WTC11 (cell line): ENCODE measurements at regions not wholly inside any gene's neighbourhood (a gene's known extent, or its start where the extent isn't known, plus 50 kb on each side); places are given as distances from the start of the nearest gene placed in this dataset.

Experiments used
- ATAC-seq: fragments of 200-7000 bp; cut with Tn5 transposase; 2 replicates; pipeline ENCODE4 v1.10.0; 2021; ENCODE audit warnings: mild to moderate bottlenecking, moderate library complexity
- CTCF ChIA-PET: fragments of 300-600 bp; sonication (Branson Sonifier 250); formaldehyde crosslinking; loops from one replicate; lab custom pipeline; 2021; ENCODE audit warnings: antibody characterized with exemption; lab: Charles Lee
- POLR2A ChIA-PET: fragments of 350-600 bp; sonication (Branson Sonifier 250); formaldehyde crosslinking; loops from one replicate; lab custom pipeline; 2021; ENCODE audit warnings: antibody characterized with exemption; lab: Charles Lee
- DNase-seq: peaks from one replicate; pipeline ENCODE4 v3.0.0; 2021; ENCODE audit warnings: low spot score
- H3K27ac Mint-ChIP-seq: 2 replicates; pipeline ENCODE4 v1.8.0; 2021; ENCODE audit warnings: mixed read lengths
- H3K27me3 Mint-ChIP-seq: 2 replicates; pipeline ENCODE4 v1.8.0; 2021; ENCODE audit warnings: low read depth, mild to moderate bottlenecking, moderate library complexity, mixed read lengths
- H3K36me3 Mint-ChIP-seq: 2 replicates; pipeline ENCODE4 v1.8.0; 2021; ENCODE audit warnings: mixed read lengths
- H3K4me1 Mint-ChIP-seq: 2 replicates; pipeline ENCODE4 v1.8.0; 2022; ENCODE audit warnings: mixed read lengths
- H3K4me3 Mint-ChIP-seq: 2 replicates; pipeline ENCODE4 v1.8.0; 2021; ENCODE audit warnings: mild to moderate bottlenecking, moderate library complexity, mixed read lengths
- H3K9me3 Mint-ChIP-seq: 2 replicates; pipeline ENCODE4 v1.8.0; 2021; ENCODE audit warnings: mixed read lengths
- AR ChIP-seq: fragments of 250-450 bp; sonication (Bioruptor Pico); IDR thresholded peaks from 2 replicates; pipeline ENCODE4 v1.9.0; 2021; ENCODE audit warnings: mild to moderate bottlenecking
- ATF1 ChIP-seq: sonication (generic); formaldehyde crosslinking; IDR thresholded peaks from 2 replicates; pipeline ENCODE4 v1.8.1; 2023; ENCODE audit warnings: mild to moderate bottlenecking, moderate library complexity, missing genetic modification reagents
- CREM ChIP-seq: sonication (generic); formaldehyde crosslinking; IDR thresholded peaks from 2 replicates; pipeline ENCODE4 v1.8.1; 2022; ENCODE audit warnings: mild to moderate bottlenecking, missing genetic modification reagents, moderate library complexity
- EMX1 ChIP-seq: fragments of 250-450 bp; sonication (Bioruptor Pico); IDR thresholded peaks from 2 replicates; pipeline ENCODE4 v1.8.0; 2021; ENCODE audit warnings: mild to moderate bottlenecking
- ETV6 ChIP-seq: sonication (generic); formaldehyde crosslinking; IDR thresholded peaks from 2 replicates; pipeline ENCODE4 v1.8.1; 2022; ENCODE audit warnings: mild to moderate bottlenecking, missing genetic modification reagents
- NFYB ChIP-seq: sonication (generic); formaldehyde crosslinking; conservative IDR thresholded peaks from 2 replicates; pipeline ENCODE4 v1.8.0; 2022; ENCODE audit warnings: low read depth, missing genetic modification reagents
- TEAD4 ChIP-seq: sonication (generic); formaldehyde crosslinking; IDR thresholded peaks from 2 replicates; pipeline ENCODE4 v1.8.0; 2022; ENCODE audit warnings: mild to moderate bottlenecking, missing genetic modification reagents
- TP53 ChIP-seq: sonication (generic); formaldehyde crosslinking; IDR thresholded peaks from 2 replicates; pipeline ENCODE4 v1.8.1; 2023; ENCODE audit warnings: mild to moderate bottlenecking, missing genetic modification reagents
- ZBTB21 ChIP-seq: sonication (generic); formaldehyde crosslinking; IDR thresholded peaks from 2 replicates; pipeline ENCODE4 v1.8.1; 2023; ENCODE audit warnings: mild to moderate bottlenecking, missing genetic modification reagents, borderline replicate concordance
- ZNF232 ChIP-seq: sonication (generic); formaldehyde crosslinking; IDR thresholded peaks from 2 replicates; pipeline ENCODE4 v1.8.0; 2022; ENCODE audit warnings: mild to moderate bottlenecking, missing genetic modification reagents
- ZNF263 ChIP-seq: sonication (generic); formaldehyde crosslinking; IDR thresholded peaks from 2 replicates; pipeline ENCODE4 v1.8.1; 2022; ENCODE audit warnings: low read depth, mild to moderate bottlenecking, moderate library complexity, missing genetic modification reagents
- ZNF317 ChIP-seq: sonication (generic); formaldehyde crosslinking; IDR thresholded peaks from 2 replicates; pipeline ENCODE4 v1.8.1; 2023; ENCODE audit warnings: low read depth, mild to moderate bottlenecking, moderate library complexity, missing genetic modification reagents, borderline replicate concordance
- ZNF396 ChIP-seq: fragments of 250-450 bp; sonication (Bioruptor Pico); IDR thresholded peaks from 2 replicates; pipeline ENCODE4 v1.8.0; 2021; ENCODE audit warnings: mild to moderate bottlenecking, moderate library complexity, borderline replicate concordance
- ZNF532 ChIP-seq: fragments of 250-450 bp; sonication (Bioruptor Pico); IDR thresholded peaks from 2 replicates; pipeline ENCODE4 v1.9.0; 2021; ENCODE audit warnings: mild to moderate bottlenecking, borderline replicate concordance
- TF ChIP-seq, protein P1 (sequence below): sonication (generic); formaldehyde crosslinking; IDR thresholded peaks from 2 replicates; pipeline ENCODE4 v1.8.0; 2023; ENCODE audit warnings: missing genetic modification reagents, mild to moderate bottlenecking, borderline replicate concordance

DNA sequence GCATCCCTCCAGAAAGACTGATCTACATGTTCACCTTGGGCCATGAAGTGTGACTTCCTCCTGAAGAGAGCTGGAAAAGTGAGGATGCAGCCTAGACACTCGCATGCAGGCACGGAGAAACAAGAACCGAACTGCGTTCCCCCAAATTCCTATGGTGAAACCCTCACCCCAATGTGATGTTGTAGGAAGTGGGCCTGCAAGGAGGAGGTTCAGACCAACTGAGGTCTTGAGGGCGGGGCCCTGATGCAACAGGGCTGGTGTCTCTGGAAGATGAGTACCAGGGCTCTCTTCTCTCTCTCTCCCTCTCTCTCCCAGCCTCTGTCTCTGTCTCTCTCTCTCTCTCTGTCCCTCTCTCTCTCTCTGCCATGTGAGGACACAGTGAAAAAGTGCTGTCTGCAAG is 501.1 kb downstream of the BRD1 start:
- ChIA-PET CTCF (interaction anchor here (2.2 kb wide), 1 partner anchor 21 kb away, joined by 6 read pairs; no protein-coding TSS in a partner anchor), POLR2A (no interaction called here)
- Mint-ChIP-seq H3K4me3 (no peak overlapping the region), H3K9me3 (peaks cover 8% of the 10 kb centered on the region; the same call in 1 of the 2 replicates), H3K27ac (no peak overlapping the region), H3K4me1 (no peaks in the 10 kb centered on the region), H3K27me3 (no peaks in the 10 kb centered on the region), H3K36me3 (no peaks in the 10 kb centered on the region)
- DNase-seq, result no peak
- no peak for TF ChIP-seq TEAD4 (CRISPR knock-in tag)
- no peak for TF ChIP-seq EMX1 (CRISPR knock-in tag)
- TF ChIP-seq ZNF232 (CRISPR knock-in tag), result no peak
- TF ChIP-seq ZNF396 (CRISPR knock-in tag), result no peak
- no peak for TF ChIP-seq ETV6 (CRISPR knock-in tag)
- no peak for TF ChIP-seq ZNF317 (CRISPR knock-in tag)
- no peak for TF ChIP-seq ZNF532 (CRISPR knock-in tag)
- TF ChIP-seq CREM, result no peak
- ATAC-seq, result no peak

- DNase-seq, result no peak
- POLR2A ChIA-PET, result no interaction called here
- no peaks in the 10 kb centered on the region for H3K4me1 Mint-ChIP-seq
- no peaks in the 10 kb centered on the region for H3K27me3 Mint-ChIP-seq
- H3K9me3 Mint-ChIP-seq, result peaks cover 8% of the 10 kb centered on the region; the same call in 1 of the 2 replicates
- H3K27ac Mint-ChIP-seq, result no peak overlapping the region
- no peaks in the 10 kb centered on the region for H3K36me3 Mint-ChIP-seq
- CTCF ChIA-PET, result interaction anchor here (2.2 kb wide), 1 partner anchor 20 kb away, joined by 6 read pairs; no protein-coding TSS in a partner anchor
- TF ChIP-seq ZNF232 (CRISPR knock-in tag) (no peak), ZBTB21 (no peak), AR (CRISPR knock-in tag) (no peak), ZNF263 (CRISPR knock-in tag) (no peak), NFYB (no peak), TP53 (no peak), ATF1 (CRISPR knock-in tag) (no peak), ZNF317 (CRISPR knock-in tag) (no peak)
- TF ChIP-seq, protein P1, sequence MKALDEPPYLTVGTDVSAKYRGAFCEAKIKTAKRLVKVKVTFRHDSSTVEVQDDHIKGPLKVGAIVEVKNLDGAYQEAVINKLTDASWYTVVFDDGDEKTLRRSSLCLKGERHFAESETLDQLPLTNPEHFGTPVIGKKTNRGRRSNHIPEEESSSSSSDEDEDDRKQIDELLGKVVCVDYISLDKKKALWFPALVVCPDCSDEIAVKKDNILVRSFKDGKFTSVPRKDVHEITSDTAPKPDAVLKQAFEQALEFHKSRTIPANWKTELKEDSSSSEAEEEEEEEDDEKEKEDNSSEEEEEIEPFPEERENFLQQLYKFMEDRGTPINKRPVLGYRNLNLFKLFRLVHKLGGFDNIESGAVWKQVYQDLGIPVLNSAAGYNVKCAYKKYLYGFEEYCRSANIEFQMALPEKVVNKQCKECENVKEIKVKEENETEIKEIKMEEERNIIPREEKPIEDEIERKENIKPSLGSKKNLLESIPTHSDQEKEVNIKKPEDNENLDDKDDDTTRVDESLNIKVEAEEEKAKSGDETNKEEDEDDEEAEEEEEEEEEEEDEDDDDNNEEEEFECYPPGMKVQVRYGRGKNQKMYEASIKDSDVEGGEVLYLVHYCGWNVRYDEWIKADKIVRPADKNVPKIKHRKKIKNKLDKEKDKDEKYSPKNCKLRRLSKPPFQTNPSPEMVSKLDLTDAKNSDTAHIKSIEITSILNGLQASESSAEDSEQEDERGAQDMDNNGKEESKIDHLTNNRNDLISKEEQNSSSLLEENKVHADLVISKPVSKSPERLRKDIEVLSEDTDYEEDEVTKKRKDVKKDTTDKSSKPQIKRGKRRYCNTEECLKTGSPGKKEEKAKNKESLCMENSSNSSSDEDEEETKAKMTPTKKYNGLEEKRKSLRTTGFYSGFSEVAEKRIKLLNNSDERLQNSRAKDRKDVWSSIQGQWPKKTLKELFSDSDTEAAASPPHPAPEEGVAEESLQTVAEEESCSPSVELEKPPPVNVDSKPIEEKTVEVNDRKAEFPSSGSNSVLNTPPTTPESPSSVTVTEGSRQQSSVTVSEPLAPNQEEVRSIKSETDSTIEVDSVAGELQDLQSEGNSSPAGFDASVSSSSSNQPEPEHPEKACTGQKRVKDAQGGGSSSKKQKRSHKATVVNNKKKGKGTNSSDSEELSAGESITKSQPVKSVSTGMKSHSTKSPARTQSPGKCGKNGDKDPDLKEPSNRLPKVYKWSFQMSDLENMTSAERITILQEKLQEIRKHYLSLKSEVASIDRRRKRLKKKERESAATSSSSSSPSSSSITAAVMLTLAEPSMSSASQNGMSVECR (CRISPR knock-in tag), result no peak
- H3K4me3 Mint-ChIP-seq, result no peak overlapping the region
- no peak for ATAC-seq
Measured at GRCh38 chr22:49325531-49326395, 501.9 kb downstream of the BRD1 start.
